Stimulated activated CD4-positive, alpha-beta T cell treated with anti-CD3 and anti-CD28 coated beads, TNF-alpha, amount 100 ng/mL, for 1 hour (primary cell): ENCODE measurements at regions not wholly inside any gene's neighbourhood (a gene's known extent, or its start where the extent isn't known, plus 50 kb on each side); places are given as distances from the start of the nearest gene placed in this dataset.
"Not testable (repeated sequence)": the region's sequence is repeated elsewhere in the genome, so short reads cannot be mapped to it uniquely, and the experiment has no call there.

Experiments
- DNase-seq, 3 donors: peaks; one replicate each; pipeline ENCODE4 v3.0.0-alpha.2; 2020; ENCODE audit warnings: low read depth in 3 of 3, low spot score in 1 of 3

DNA sequence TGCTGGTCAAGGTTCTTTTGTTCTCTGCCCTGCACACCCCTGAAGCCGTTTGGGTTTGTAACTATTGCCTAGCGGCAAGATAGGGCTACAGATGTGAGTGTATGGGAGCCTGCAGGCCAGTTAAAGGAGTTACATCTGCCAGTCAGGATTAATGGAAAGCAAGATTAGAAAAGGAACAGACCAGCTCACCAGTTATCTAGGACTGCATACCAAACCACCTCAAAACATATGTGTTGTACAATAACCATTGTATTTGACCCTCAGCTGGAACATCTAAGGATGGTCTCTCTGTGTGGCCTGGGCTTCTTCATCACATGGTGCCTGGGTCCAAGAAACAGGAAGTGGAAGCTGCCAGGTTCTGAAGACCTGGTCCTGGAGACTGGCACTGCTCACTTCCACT lies 52.5 kb upstream of the FBXO28 start:
- DNase-seq: no peak

- no peak for DNase-seq
Observed at GRCh38 chr1:224059897-224060427, 53.9 kb upstream of the FBXO28 start.

DNA sequence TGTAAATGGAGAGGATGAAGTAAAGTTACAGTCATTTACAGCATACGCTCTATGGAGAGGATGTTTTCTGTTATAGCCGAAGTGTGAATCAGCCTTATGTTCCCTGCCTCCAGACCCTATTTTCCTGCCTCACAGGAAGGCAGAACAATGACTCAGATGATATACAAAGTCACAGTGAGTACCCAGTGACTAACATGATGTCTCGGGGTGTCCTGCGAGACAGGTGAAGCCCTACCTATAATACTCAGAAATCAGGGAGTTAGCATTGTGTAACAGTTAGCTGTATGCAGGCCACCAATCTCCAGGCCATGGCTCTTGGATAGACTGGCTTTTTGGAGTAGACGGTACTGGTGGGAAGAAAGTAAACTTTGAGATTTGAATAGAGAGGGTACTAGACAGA lies 55.6 kb upstream of the FBXO28 start:
- DNase-seq: no peak

- DNase-seq: no peak
Observed at GRCh38 chr1:224057461-224058199, 56.3 kb upstream of the FBXO28 start.

DNA sequence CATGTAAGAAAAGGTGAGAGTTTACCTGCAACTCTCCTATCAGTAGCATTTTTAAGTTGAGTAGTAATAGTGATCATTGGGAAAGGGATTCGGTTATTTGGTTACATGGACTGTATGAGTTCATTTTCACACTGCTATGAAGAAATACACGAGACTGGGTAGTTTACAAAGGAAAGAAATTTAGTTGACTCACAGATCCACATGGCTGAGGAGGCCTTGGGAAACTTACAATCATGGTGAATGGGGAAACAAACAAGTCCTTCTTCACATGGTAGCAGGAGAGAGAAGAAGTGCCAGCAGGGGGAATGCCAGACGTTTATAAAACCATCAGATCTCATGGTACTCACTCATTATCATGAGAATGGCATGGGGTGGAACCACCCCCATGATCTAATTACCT lies 59.3 kb upstream of the FBXO28 start:
- DNase-seq: no peak

DNA sequence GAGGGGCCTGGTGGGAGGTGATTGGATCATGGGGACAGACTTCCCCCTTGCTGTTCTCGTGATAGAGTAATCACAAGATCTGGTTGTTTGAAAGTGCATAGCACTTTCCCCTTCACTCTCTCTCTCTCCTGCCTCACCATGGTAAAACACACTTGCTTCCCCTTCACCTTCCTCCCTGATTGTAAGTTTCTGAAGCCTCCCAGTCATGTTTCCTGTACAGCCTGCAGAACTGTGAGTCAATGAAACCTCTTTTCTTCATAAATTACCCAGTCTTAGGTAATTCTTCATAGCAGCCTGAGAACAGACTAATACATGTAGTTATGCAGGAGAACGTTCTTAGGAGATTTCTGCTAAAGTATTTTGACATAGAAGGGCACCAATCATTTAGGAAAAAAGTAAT lies 59.9 kb upstream of the FBXO28 start:
- DNase-seq: no peak

- DNase-seq: no peak
Observed at GRCh38 chr1:224053456-224053855, 60.5 kb upstream of the FBXO28 start.

GRCh38 chr1:224052772-224053171 lies 61.1 kb upstream of the FBXO28 start:
- no peak for DNase-seq

DNA sequence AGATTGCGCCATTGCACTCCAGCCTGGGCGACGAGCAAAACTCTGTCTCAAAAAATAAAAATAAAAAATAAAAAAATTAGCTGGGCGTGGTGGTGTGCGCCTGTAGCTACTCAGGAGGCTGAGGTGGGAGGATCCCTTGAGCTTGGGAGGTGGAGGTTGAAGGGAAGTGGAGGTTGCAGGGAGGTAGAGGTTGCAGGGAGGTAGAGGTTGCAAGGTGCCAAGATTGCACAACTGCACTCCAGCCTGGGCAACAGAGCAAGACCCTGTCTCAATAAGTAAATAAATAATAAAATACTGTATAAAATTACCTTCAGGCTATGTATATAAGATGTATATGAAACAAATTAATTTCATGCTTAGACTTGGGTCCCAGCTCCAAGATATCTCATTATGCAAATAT lies 62.1 kb upstream of the FBXO28 start:
- DNase-seq: not testable (repeated sequence)

- DNase-seq: no peak
Observed at GRCh38 chr1:224051086-224051406, 62.9 kb upstream of the FBXO28 start.

- DNase-seq: no peak
Observed at GRCh38 chr1:224047538-224047937, 66.4 kb upstream of the FBXO28 start.

DNA sequence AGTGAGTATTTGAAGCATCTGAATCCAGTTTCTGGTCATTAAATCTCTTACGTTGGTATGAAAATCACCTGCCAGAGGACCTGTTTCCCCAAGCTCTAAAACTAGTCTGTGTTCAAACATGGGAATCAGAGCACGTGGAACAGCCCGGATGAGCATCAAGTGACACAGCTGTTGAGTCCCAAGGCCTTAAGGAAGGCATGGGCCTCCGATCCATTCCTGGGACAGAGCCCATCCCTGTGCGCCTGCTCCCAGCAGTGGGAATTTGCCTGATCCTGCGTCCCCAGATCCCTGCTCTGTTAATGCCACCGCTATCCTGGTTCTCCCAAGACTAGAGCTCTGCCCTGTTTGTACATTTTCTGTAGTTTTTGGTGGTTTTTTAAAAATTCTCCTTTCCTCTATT lies 68.4 kb upstream of the FBXO28 start:
- DNase-seq: no peak

GRCh38 chr1:224044420-224044819 lies 69.5 kb upstream of the FBXO28 start:
- DNase-seq: no peak

DNA sequence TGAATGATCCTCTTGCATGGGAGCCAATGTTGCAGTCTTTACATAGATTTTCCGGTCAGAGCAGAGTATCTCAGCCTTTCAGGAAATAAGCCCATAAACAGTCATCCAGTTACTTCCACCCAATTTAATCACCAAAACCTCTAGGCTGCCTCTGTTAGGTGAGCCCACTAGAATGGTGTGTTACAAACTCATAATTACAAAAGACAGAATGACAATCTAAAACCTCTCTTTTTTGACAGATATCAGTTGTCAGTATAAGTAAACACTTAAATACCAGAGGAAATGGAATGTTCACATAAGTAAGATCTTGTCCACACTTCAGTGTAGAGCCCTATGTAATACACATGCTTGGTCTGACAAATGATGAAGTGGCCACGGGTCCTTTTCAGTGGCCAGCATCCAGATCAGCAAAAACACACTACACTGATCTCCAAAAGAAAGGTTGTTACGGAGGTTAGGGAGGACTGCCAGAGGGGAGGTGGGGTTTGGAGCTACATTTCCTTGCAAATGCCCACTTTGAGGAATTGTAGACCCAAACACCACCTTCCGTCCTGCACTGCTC lies 71.3 kb upstream of the FBXO28 start:
- DNase-seq: no peak

GRCh38 chr1:224041032-224041431 lies 72.9 kb upstream of the FBXO28 start:
- DNase-seq: no peak

GRCh38 chr1:224040423-224040822 lies 73.5 kb upstream of the FBXO28 start:
- DNase-seq: not testable (repeated sequence)

DNA sequence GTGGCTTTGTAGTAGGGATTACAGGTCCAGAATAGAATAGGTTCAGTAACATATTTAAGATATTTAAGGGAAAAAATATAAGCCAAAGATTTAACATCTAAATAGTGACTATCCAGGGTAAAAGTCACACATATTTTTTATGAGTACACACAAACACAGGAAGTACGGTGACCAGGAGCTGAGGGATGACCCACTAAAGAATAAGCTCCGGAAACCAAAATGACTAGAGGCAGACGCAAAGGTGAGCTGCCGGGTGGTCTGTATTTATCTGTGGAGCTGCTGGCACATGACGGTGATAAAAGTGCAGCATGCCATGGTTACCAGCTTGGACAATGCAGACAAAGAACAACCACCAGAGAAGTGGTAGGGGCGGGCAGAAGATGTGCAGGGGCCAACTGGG lies 73.9 kb upstream of the FBXO28 start:
- not testable (repeated sequence) for DNase-seq

GRCh38 chr1:224038832-224039231 lies 75.1 kb upstream of the FBXO28 start:
- DNase-seq: not testable (repeated sequence)

GRCh38 chr1:224037362-224037761 lies 76.5 kb upstream of the FBXO28 start:
- DNase-seq: not testable (repeated sequence)

- DNase-seq: not testable (repeated sequence)
Observed at GRCh38 chr1:224032608-224033276, 81.2 kb upstream of the FBXO28 start.

DNA sequence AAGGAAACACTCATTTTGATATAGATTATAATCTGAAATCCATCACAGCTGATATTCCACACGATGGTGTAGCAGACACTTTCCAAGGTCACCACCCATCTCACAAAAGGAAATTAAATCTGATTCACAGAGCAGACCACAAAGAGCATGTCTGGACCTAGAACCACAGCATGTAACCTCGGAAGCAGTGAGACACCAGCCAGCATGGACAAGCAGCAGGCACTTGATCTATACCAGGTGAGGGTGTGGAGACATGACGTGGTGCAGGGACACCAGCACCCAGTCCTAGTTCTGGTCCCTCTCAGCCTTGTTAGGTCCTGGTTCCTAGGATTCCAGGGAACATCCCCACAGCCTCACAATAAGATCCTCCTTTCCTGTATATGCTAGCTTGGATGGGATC lies 81.9 kb upstream of the FBXO28 start:
- not testable (repeated sequence) for DNase-seq

GRCh38 chr1:224030257-224030656 lies 83.7 kb upstream of the FBXO28 start:
- DNase-seq: not testable (repeated sequence)
